Mesenchymal stem cell (in vitro differentiated cells and primary cell): ENCODE measurements at regions not wholly inside any gene's neighbourhood (a gene's known extent, or its start where the extent isn't known, plus 50 kb on each side); places are given as distances from the start of the nearest gene placed in this dataset.
A peak's percentile ranks its signal among the peaks of the same experiment; 100 is the strongest.

Experiments
- DNase-seq: peaks from one replicate; pipeline ENCODE4 v3.0.0-alpha.2; 2013
- H2AFZ ChIP-seq: one replicate; pipeline ENCODE4 v1.6.1; 2013; ENCODE audit warnings: low read depth, mild to moderate bottlenecking, control low read depth, inconsistent platforms, low read length, moderate library complexity
- H2AK5ac ChIP-seq: 2 replicates; pipeline ENCODE4 v1.6.1; 2013; ENCODE audit warnings: low read length, moderate library complexity, mild to moderate bottlenecking, inconsistent platforms; ENCODE audit not compliant: severe bottlenecking
- H2BK120ac ChIP-seq: one replicate; pipeline ENCODE4 v1.6.1; 2013; ENCODE audit warnings: low read depth, mild to moderate bottlenecking, inconsistent platforms, low read length, moderate library complexity
- H2BK12ac ChIP-seq, 2 experiments: one replicate each; pipeline ENCODE4 v1.6.1; 2013; ENCODE audit warnings: inconsistent platforms in 2 of 2, low read length in 2 of 2, mild to moderate bottlenecking in 2 of 2, moderate library complexity in 2 of 2, control low read depth in 1 of 2
- H2BK15ac ChIP-seq: one replicate; pipeline ENCODE4 v1.6.1; 2013; ENCODE audit warnings: mild to moderate bottlenecking, low read depth, inconsistent platforms; ENCODE audit not compliant: poor library complexity, severe bottlenecking
- H2BK5ac ChIP-seq: 2 replicates; pipeline ENCODE4 v1.6.1; 2013; ENCODE audit warnings: low read depth, mild to moderate bottlenecking, low read length, control low read depth, inconsistent platforms; ENCODE audit not compliant: poor library complexity, severe bottlenecking
- H3K14ac ChIP-seq, 2 experiments: one replicate each; pipeline ENCODE4 v1.6.1; 2013; ENCODE audit warnings: inconsistent platforms in 2 of 2, low read length in 2 of 2, control low read depth in 1 of 2, mild to moderate bottlenecking in 1 of 2, moderate library complexity in 1 of 2
- H3K18ac ChIP-seq, 2 experiments: one replicate each; pipeline ENCODE4 v1.6.1; 2013; ENCODE audit warnings: inconsistent platforms in 2 of 2, low read length in 2 of 2, control low read depth in 1 of 2, low read depth in 1 of 2, mild to moderate bottlenecking in 1 of 2
- H3K23ac ChIP-seq, 2 experiments: one replicate each; pipeline ENCODE4 v1.6.1; 2013; ENCODE audit warnings: inconsistent platforms in 2 of 2, low read length in 2 of 2, mild to moderate bottlenecking in 2 of 2, moderate library complexity in 2 of 2, control low read depth in 1 of 2
- H3K27ac ChIP-seq: 2 replicates; pipeline ENCODE4 v1.5.1; 2013; ENCODE audit warnings: mild to moderate bottlenecking, moderate library complexity, low read length, control low read depth, inconsistent platforms; ENCODE audit not compliant: poor library complexity, severe bottlenecking
- H3K27me3 ChIP-seq, 2 experiments: 2 replicates each; pipeline versions ENCODE4 v1.6.1 to v1.7.0; 2013; ENCODE audit warnings: low read length in 2 of 2, mild to moderate bottlenecking in 2 of 2, moderate library complexity in 2 of 2, control low read depth in 1 of 2, inconsistent platforms in 1 of 2; ENCODE audit not compliant: control insufficient read depth in 1 of 2, insufficient read depth in 1 of 2
- H3K36me3 ChIP-seq, 2 experiments: 2 replicates each; pipeline versions ENCODE4 v1.6.1 to v1.7.0; 2013; ENCODE audit warnings: low read length in 2 of 2, control low read depth in 1 of 2, inconsistent platforms in 1 of 2, low read depth in 1 of 2, mild to moderate bottlenecking in 1 of 2; ENCODE audit not compliant: insufficient read depth in 2 of 2, control insufficient read depth in 1 of 2
- H3K4ac ChIP-seq, 2 experiments: one replicate each; pipeline ENCODE4 v1.6.1; 2013; ENCODE audit warnings: inconsistent platforms in 2 of 2, low read length in 2 of 2, mild to moderate bottlenecking in 2 of 2, moderate library complexity in 2 of 2, control low read depth in 1 of 2, low read depth in 1 of 2
- H3K4me1 ChIP-seq: 2 replicates; pipeline ENCODE4 v1.6.1; 2013; ENCODE audit warnings: low read depth, low read length, control low read depth; ENCODE audit not compliant: control insufficient read depth, insufficient read depth
- H3K4me2 ChIP-seq: 2 replicates; pipeline ENCODE4 v1.6.1; 2013; ENCODE audit warnings: low read length, mild to moderate bottlenecking, inconsistent platforms; ENCODE audit not compliant: poor library complexity, severe bottlenecking
- H3K4me3 ChIP-seq, 2 experiments: 2 replicates each; pipeline versions ENCODE4 v1.5.1 to v1.7.0; 2013; ENCODE audit warnings: low read length in 2 of 2, mild to moderate bottlenecking in 2 of 2, control low read depth in 1 of 2, low read depth in 1 of 2; ENCODE audit not compliant: insufficient read depth in 1 of 2
- H3K79me1 ChIP-seq: replicated peaks from 2 replicates; pipeline ENCODE4 v1.6.1; 2013; ENCODE audit warnings: mild to moderate bottlenecking, control low read depth, low read length, inconsistent platforms; ENCODE audit not compliant: poor library complexity, severe bottlenecking
- H3K9ac ChIP-seq: 2 replicates; pipeline ENCODE4 v1.7.0; 2013; ENCODE audit warnings: mild to moderate bottlenecking, low read length, moderate library complexity
- H3K9me3 ChIP-seq: 2 replicates; pipeline ENCODE4 v1.7.0; 2013; ENCODE audit warnings: mild to moderate bottlenecking, low read length; ENCODE audit not compliant: control insufficient read depth
- H4K8ac ChIP-seq: one replicate; pipeline ENCODE4 v1.6.1; 2013; ENCODE audit warnings: inconsistent platforms, mild to moderate bottlenecking, low read length, moderate library complexity
- H4K91ac ChIP-seq: one replicate; pipeline ENCODE4 v1.6.1; 2013; ENCODE audit warnings: mild to moderate bottlenecking, low read length, inconsistent platforms
- WGBS: methylation state at CpG from one replicate; pipeline ENCODE4 v1.1.7; 2013; ENCODE audit warnings: mixed read lengths; 5-methylcytosine and 5-hydroxymethylcytosine counted together

GRCh38 chr7:81590131-81590530 lies 179.7 kb downstream of the HGF start:
- Histone ChIP-seq H3K14ac (no peak overlapping the region), H3K23ac (no peak overlapping the region), H2BK5ac (no peak overlapping the region), H2BK12ac (no peak overlapping the region), H2BK15ac (no peak overlapping the region), H2BK120ac (no peak overlapping the region), H4K8ac (no peak overlapping the region), H4K91ac (no peak overlapping the region), H3K18ac (no peak overlapping the region), H2AFZ (no peak overlapping the region), H2AK5ac (no peak overlapping the region), H3K27ac (no peak overlapping the region), H3K4ac (no peak overlapping the region), H3K4me1 (no peaks in the 10 kb centered on the region), H3K27me3 (no peaks in the 10 kb centered on the region), H3K79me1 (no peaks in the 10 kb centered on the region), H3K4me2 (no peak overlapping the region), H3K36me3 (no peaks in the 10 kb centered on the region), H3K4me3 (no peak overlapping the region), H3K9me3 (no peaks in the 10 kb centered on the region), H3K9ac (no peak overlapping the region)
- WGBS: no CpG with 5 or more reads among the region's 5 CpGs
- DNase-seq: no peak

GRCh38 chr7:81584667-81585066 lies 185.2 kb downstream of the HGF start:
- H3K4me3 ChIP-seq: no peak overlapping the region
- H4K8ac ChIP-seq: no peak overlapping the region
- H3K4me1 ChIP-seq: no peaks in the 10 kb centered on the region
- H3K27ac ChIP-seq: no peak overlapping the region
- no peak overlapping the region for H3K18ac ChIP-seq
- no peaks in the 10 kb centered on the region for H3K9me3 ChIP-seq
- DNase-seq: peak; percentile 6
- no peak overlapping the region for H2AFZ ChIP-seq
- no peak overlapping the region for H3K4me2 ChIP-seq
- no peak overlapping the region for H3K14ac ChIP-seq
- H2AK5ac ChIP-seq: no peak overlapping the region
- no peak overlapping the region for H3K23ac ChIP-seq
- H3K9ac ChIP-seq: no peak overlapping the region
- H3K79me1 ChIP-seq: no peaks in the 10 kb centered on the region
- H3K27me3 ChIP-seq: no peaks in the 10 kb centered on the region
- H2BK120ac ChIP-seq: no peak overlapping the region
- H3K36me3 ChIP-seq: no peaks in the 10 kb centered on the region
- whole genome bisulfite sequencing: 100% methylated on average over 3 of the region's 4 CpGs
- H2BK12ac ChIP-seq: no peak overlapping the region
- H2BK5ac ChIP-seq: no peak overlapping the region
- H4K91ac ChIP-seq: no peak overlapping the region
- H3K4ac ChIP-seq: no peak overlapping the region
- H2BK15ac ChIP-seq: no peak overlapping the region

- no peak overlapping the region for H4K8ac ChIP-seq
- no peak overlapping the region for H2BK12ac ChIP-seq
- no peak overlapping the region for H2AFZ ChIP-seq
- no peak overlapping the region for H3K14ac ChIP-seq
- H2BK15ac ChIP-seq: no peak overlapping the region
- H3K18ac ChIP-seq: no peak overlapping the region
- H3K27me3 ChIP-seq: no peaks in the 10 kb centered on the region
- no peak overlapping the region for H2BK5ac ChIP-seq
- H3K36me3 ChIP-seq: no peaks in the 10 kb centered on the region
- H3K9me3 ChIP-seq: no peaks in the 10 kb centered on the region
- no peak overlapping the region for H3K23ac ChIP-seq
- H2BK120ac ChIP-seq: no peak overlapping the region
- H3K4ac ChIP-seq: no peak overlapping the region
- H4K91ac ChIP-seq: no peak overlapping the region
- 100% methylated on average over 1 of the region's 2 CpGs for WGBS
- H3K27ac ChIP-seq: no peak overlapping the region
- peak; percentile 5 for DNase-seq
- no peak overlapping the region for H2AK5ac ChIP-seq
- H3K79me1 ChIP-seq: no peaks in the 10 kb centered on the region
- H3K9ac ChIP-seq: no peak overlapping the region
- H3K4me3 ChIP-seq: no peak overlapping the region
- no peaks in the 10 kb centered on the region for H3K4me1 ChIP-seq
- no peak overlapping the region for H3K4me2 ChIP-seq
Observed at GRCh38 chr7:81583882-81584533, 185.8 kb downstream of the HGF start.

- no peaks in the 10 kb centered on the region for H3K4me1 ChIP-seq
Observed at GRCh38 chr7:81583090-81583489, 186.8 kb downstream of the HGF start.

More at GRCh38 chr7:81583090-81583489, 186.8 kb downstream of the HGF start:
- Histone ChIP-seq H2AK5ac (no peak overlapping the region), H2BK5ac (no peak overlapping the region), H3K4me3 (no peak overlapping the region), H4K91ac (no peak overlapping the region), H3K4ac (no peak overlapping the region), H3K27ac (no peak overlapping the region), H4K8ac (no peak overlapping the region), H2AFZ (no peak overlapping the region), H3K9ac (no peak overlapping the region), H3K14ac (no peak overlapping the region), H3K27me3 (no peaks in the 10 kb centered on the region), H2BK120ac (no peak overlapping the region), H3K4me2 (no peak overlapping the region), H3K23ac (no peak overlapping the region), H3K18ac (no peak overlapping the region), H3K36me3 (no peaks in the 10 kb centered on the region), H3K9me3 (no peaks in the 10 kb centered on the region), H3K79me1 (no peaks in the 10 kb centered on the region), H2BK12ac (no peak overlapping the region), H2BK15ac (no peak overlapping the region)
- 87% methylated on average over 1 of the region's 1 CpG for WGBS
- DNase-seq: no peak
